ENCODE measurements at regions not wholly inside any gene's neighbourhood (a gene's known extent, or its start where the extent isn't known, plus 50 kb on each side); places are given as distances from the start of the nearest gene placed in this dataset.

DNA sequence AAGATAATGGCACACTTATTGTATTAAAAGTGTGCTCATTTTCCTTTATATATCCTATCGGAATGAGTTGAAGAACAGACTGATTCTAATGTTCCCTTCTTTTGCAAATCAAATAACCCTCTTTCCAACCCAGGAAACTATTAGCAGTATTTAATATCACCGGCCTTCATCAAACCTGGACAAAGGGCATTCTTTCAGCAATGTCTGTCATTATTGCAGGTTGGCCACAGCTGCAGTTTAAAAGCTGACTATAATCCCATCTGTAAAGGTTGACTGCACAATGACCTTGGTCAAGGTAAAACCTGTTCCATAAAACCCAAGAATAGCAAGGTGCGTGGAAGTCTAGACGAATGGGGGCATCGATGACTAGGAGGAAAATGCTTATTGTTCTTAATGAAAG, 472.3 kb upstream of the SOX5 start:
- no peaks in the 10 kb centered on the region for H3K36me3 Mint-ChIP-seq
- H3K27ac Mint-ChIP-seq, result no peak overlapping the region
- peaks cover 0 to 2% (median 0%) of the 10 kb centered on the region in 6 donors for H3K9me3 Mint-ChIP-seq
- no peak overlapping the region for H3K4me3 Mint-ChIP-seq
- peaks cover 0 to 9% of the 10 kb centered on the region in 2 donors for H3K4me1 Mint-ChIP-seq
- DNase-seq, result no peak
- H3K27me3 Mint-ChIP-seq (ENCODE audit: low read depth in 3 of 3), result no peaks in the 10 kb centered on the region

DNA sequence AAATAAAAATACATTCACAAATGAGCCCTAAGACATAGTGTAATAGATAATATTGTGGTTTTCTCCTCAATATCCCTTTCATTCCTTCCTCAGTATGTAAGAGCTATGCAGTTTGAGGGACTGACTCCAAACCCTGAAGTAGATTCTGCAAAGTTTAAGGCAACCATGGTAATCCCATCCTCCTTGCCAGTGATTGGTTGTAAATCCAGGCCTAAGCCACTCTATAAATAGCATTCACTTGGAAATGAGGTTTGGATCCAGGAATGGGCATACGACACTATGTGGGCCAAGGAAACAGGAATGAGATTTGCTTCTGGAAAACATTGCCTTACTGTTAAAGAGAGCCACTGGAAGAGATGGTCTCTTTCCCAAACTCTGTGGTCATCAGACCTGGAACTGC, 468.7 kb upstream of the SOX5 start:
- no peak overlapping the region for H3K27ac Mint-ChIP-seq
- no peaks in the 10 kb centered on the region for H3K27me3 Mint-ChIP-seq (ENCODE audit: low read depth in 3 of 3)
- no peak overlapping the region for H3K4me3 Mint-ChIP-seq
- no peak for DNase-seq
- H3K36me3 Mint-ChIP-seq, result no peaks in the 10 kb centered on the region
- H3K4me1 Mint-ChIP-seq, result peaks cover 0 to 3% of the 10 kb centered on the region in 2 donors
- H3K9me3 Mint-ChIP-seq, result peaks cover 0 to 2% (median 0%) of the 10 kb centered on the region in 6 donors

DNA sequence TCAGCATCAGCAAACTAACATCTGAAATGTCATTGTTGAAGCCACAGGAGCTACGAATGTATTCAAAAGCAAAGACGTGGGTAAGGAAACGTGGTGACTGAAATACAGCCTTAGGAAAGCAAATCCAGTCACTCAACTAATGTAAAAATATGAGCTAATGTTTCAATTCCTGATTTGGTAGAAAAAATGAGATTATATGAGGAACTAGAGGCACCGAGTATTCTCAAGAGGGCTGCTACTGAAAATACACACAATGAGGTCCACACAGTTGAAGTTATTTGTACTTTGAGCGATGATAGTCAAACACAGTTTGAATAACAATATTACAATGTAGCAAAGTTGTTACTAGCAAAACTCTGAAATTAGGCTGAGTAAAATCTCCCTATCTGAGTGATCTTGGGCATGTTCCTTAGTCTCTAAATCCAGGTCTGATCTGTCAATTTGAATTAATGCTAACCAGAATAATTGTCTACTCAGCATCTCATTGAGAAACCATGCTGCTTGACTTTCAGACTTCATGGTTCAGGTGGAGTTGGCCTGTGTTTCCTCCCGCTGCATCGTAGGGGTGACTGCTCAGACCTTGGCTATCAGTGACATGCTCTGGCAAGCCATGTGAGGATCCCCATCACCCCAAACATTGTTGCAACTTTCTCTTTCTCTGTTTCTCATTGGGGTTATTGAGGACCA, 467.1 kb upstream of the SOX5 start:
- H3K36me3 Mint-ChIP-seq, result no peaks in the 10 kb centered on the region
- DNase-seq, result no peak
- H3K27ac Mint-ChIP-seq, result no peak overlapping the region

DNA sequence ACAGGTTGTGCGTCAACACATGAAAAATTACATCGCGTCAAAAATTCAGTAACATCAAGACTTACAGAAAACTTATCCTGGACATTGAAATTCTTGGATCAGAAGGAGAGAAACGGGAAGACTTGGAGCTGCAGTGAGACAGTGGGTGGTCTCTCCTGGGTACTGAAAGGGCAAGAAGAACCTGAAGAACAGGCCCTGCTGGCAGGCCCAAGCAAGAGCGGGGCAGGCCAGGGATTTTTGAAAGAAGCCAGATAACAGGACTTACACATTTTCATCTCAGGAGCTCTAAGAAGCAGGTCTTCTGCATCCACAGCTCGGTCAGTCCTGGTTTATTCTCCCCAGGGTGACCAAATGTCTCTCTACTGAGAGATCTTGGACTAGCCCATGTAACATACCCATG, 466.5 kb upstream of the SOX5 start:
- H3K27me3 Mint-ChIP-seq (ENCODE audit: low read depth in 3 of 3), result peaks cover 0 to 1% (median 0%) of the 10 kb centered on the region in 3 donors
- DNase-seq, result no peak
- no peaks in the 10 kb centered on the region for H3K36me3 Mint-ChIP-seq
- H3K9me3 Mint-ChIP-seq, result no peaks in the 10 kb centered on the region
- H3K4me3 Mint-ChIP-seq, result no peak overlapping the region
- H3K4me1 Mint-ChIP-seq, result peaks cover 0 to 3% of the 10 kb centered on the region in 2 donors
- no peak overlapping the region for H3K27ac Mint-ChIP-seq

More for the DNA sequence above, 467.1 kb upstream of the SOX5 start:
- peaks cover 0 to 2% (median 0%) of the 10 kb centered on the region in 6 donors for H3K9me3 Mint-ChIP-seq
- H3K4me3 Mint-ChIP-seq, result no peak overlapping the region
- H3K4me1 Mint-ChIP-seq, result peaks cover 0 to 3% of the 10 kb centered on the region in 2 donors
- peaks cover 0 to 1% (median 0%) of the 10 kb centered on the region in 3 donors for H3K27me3 Mint-ChIP-seq (ENCODE audit: low read depth in 3 of 3)

DNA sequence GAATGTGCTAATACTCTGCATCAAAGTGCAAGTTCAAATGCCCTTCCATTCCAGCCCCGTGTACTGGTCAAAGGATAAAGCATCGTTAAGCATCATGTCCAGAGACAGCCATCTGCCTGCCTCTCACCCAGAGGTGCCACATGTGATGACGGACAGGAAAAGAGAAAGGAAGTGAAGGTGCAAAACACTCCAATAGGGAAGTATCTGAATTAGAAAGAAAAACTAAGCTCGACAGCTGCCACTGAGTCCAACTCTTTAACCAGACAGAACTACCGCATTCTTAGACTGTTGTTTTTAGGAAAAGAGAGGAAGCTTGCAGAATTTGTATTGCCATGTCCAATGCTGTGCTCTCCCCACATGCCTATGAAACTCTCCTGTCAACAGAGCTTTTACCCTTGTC, 465.0 kb upstream of the SOX5 start:
- Mint-ChIP-seq H3K36me3 (no peaks in the 10 kb centered on the region), H3K27me3 (ENCODE audit: low read depth in 3 of 3) (peaks cover 0 to 1% (median 0%) of the 10 kb centered on the region in 3 donors), H3K4me3 (no peak overlapping the region), H3K27ac (no peak overlapping the region), H3K9me3 (no peaks in the 10 kb centered on the region), H3K4me1 (peaks cover 0 to 3% of the 10 kb centered on the region in 2 donors)
- no peak for DNase-seq

DNA sequence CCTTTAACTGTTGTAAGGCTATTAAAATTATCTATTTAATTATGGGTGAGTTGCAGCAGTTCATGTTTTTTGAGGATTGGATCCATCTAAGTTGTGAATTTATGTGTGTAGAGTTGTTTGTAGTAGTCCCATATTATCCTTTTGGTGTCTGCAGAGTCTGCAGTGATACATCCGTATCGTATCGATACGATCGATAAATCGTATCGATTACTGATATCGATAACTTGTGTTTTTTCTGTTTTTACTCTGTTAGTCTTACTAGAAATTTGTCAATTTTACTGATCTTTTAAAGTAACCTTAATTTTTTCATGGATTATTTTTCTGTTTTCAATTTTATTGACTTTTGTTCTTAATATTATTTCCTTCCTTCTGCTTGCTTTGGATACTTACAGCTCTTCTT, 462.5 kb upstream of the SOX5 start:
- no peaks in the 10 kb centered on the region for H3K9me3 Mint-ChIP-seq
- no peak for DNase-seq
- H3K4me1 Mint-ChIP-seq, result peaks cover 19 to 21% of the 10 kb centered on the region in 2 donors
- no peak overlapping the region for H3K27ac Mint-ChIP-seq
- no peaks in the 10 kb centered on the region for H3K36me3 Mint-ChIP-seq
- H3K27me3 Mint-ChIP-seq (ENCODE audit: low read depth in 3 of 3), result peaks cover 0 to 1% (median 0%) of the 10 kb centered on the region in 3 donors
- H3K4me3 Mint-ChIP-seq, result no peak overlapping the region

DNA sequence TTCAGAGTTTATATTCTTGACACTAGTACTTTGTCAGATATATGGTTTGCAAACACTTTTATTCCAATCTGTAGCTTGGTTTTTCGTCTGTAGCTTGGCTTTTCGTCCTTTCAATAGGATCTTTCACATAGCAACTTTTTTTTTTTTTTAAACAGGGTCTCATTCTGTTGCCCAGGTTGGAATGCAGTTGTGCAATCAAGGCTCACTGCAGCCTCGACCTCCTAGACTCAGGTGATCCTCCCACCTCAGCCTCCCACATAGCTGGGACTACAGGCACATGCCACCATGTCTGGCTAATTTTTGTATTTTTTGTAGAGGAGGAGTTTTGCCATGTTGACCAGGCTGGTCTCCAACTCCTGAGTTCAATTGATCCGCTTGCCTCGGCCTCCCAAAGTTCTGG, 460.4 kb upstream of the SOX5 start:
- no peaks in the 10 kb centered on the region for H3K9me3 Mint-ChIP-seq
- peaks cover 23 to 37% of the 10 kb centered on the region in 2 donors for H3K4me1 Mint-ChIP-seq
- H3K27me3 Mint-ChIP-seq (ENCODE audit: low read depth in 3 of 3), result peaks cover 0 to 1% (median 0%) of the 10 kb centered on the region in 3 donors
- H3K36me3 Mint-ChIP-seq, result no peaks in the 10 kb centered on the region
- H3K4me3 Mint-ChIP-seq, result no peak overlapping the region
- no peak overlapping the region for H3K27ac Mint-ChIP-seq
- DNase-seq, result no peak

DNA sequence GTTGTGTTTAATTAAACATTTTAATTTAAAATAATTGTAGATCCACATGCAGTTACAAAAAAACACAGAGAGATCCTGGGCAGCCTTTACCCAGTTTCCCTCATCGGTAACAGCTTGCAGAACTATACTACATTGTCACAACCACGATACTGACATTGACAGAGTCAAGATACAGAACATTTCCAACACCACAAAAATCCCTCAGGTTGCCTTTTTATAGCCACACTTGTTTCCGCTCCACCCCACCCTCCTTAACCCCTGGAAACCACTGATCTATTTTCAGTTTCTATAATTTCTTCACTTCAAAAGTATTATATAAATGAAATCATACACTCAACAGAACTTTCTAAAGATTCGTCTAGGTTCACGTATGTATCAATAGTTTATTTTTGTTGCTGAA, 458.8 kb upstream of the SOX5 start:
- Mint-ChIP-seq H3K4me1 (peaks cover 29 to 53% of the 10 kb centered on the region in 2 donors), H3K27ac (no peak overlapping the region), H3K9me3 (no peaks in the 10 kb centered on the region)

DNA sequence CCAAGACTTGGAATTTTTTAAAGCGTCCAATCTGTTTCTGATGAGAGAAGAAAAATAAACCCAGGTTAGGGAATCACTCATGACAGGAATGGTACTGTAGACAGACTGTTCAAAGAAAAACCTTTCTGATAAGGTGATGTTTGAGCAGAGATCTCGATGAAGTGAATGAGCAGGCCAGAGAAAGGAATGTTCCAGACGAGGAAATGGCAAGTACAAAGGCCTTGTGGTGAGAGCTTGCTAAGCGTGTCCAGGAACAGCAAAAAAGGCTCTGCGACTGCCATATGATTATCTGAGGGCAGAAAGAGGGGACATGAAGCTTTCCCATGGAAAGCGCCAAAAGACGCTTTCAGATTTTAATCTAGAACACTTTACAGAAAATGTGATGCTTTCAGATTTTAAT, 458.4 kb upstream of the SOX5 start:
- H3K4me3 Mint-ChIP-seq, result peak overlapping the region in 4 of 5 donors; percentile 11 to 58 (median 36)
- H3K27ac Mint-ChIP-seq, result peak overlapping the region in 2 of 6 donors; percentile 7 to 13
- no peak for DNase-seq
- H3K4me1 Mint-ChIP-seq, result peaks cover 29 to 56% of the 10 kb centered on the region in 2 donors
- H3K27me3 Mint-ChIP-seq (ENCODE audit: low read depth in 3 of 3), result peaks cover 0 to 2% (median 0%) of the 10 kb centered on the region in 3 donors
- no peaks in the 10 kb centered on the region for H3K36me3 Mint-ChIP-seq
- H3K9me3 Mint-ChIP-seq, result no peaks in the 10 kb centered on the region

More for the DNA sequence above, 458.8 kb upstream of the SOX5 start:
- DNase-seq, result peak; percentile 3 to 23 (median 6)
- peaks cover 0 to 1% (median 0%) of the 10 kb centered on the region in 3 donors for H3K27me3 Mint-ChIP-seq (ENCODE audit: low read depth in 3 of 3)
- H3K4me3 Mint-ChIP-seq, result peak overlapping the region in 3 of 5 donors; percentile 11 to 57 (median 48)
- no peaks in the 10 kb centered on the region for H3K36me3 Mint-ChIP-seq

DNA sequence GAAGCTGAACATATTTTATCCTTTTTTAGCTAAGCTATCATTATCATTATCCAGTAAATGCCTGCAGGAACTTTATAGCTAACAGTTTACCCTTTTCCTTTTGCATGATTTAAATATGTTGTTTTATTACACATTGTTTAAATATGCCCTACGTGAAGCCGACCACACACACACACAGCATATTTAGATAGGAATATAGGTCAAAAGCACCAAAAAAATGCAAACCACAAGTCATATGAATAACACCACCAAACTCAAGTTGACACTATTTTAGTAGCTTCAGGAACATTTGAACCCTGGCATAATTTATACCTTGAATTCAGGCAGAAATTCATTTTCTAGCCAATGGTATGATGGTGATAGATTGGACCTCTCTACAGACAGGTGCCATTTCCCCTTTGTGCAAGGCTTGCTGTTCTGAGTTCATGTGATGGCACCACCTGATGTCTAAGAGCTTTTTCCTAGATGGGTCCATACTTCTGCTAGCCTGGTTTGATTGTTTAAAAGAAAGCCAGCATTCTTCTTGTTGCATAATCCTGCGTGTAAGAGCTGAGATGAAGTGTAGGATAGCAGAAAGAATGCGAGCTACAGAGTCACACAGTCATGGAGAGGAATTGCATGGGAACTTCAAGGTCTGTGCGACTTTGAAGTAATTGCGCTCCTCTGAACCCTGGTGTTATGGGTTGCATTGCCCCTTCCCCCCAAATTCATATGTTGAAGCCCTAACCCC, 454.8 kb upstream of the SOX5 start:
- H3K27ac Mint-ChIP-seq, result no peak overlapping the region

DNA sequence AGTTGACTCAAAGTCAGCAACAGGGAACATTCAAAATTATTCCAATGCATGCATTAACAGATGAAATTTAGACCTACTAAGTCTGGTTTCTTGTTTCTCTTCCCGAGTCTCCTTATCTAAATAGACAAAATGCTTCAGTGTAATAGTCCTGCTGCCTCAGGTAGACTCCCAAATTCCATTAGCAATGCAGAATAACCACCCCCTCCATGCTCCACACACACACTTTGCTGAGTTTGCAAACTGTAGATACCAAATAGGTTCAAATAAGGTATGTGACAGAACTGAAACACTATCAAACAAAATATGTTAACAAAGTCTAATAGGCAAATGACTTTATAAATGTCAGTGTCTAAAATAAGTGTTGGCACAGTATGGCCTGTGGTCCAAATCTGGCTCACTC, 451.1 kb upstream of the SOX5 start:
- Mint-ChIP-seq H3K4me3 (no peak overlapping the region), H3K27me3 (ENCODE audit: low read depth in 3 of 3) (peaks cover 0 to 2% (median 2%) of the 10 kb centered on the region in 3 donors), H3K36me3 (no peaks in the 10 kb centered on the region), H3K27ac (no peak overlapping the region), H3K4me1 (peaks cover 11 to 31% of the 10 kb centered on the region in 2 donors), H3K9me3 (no peaks in the 10 kb centered on the region)
- DNase-seq, result no peak

More for the DNA sequence above, 454.8 kb upstream of the SOX5 start:
- Mint-ChIP-seq H3K27me3 (ENCODE audit: low read depth in 3 of 3) (peaks cover 0 to 2% (median 2%) of the 10 kb centered on the region in 3 donors), H3K4me3 (peak overlapping the region in 1 of 5 donors; percentile 19), H3K9me3 (no peaks in the 10 kb centered on the region), H3K36me3 (no peaks in the 10 kb centered on the region), H3K4me1 (peaks cover 29 to 56% of the 10 kb centered on the region in 2 donors)
- DNase-seq, result no peak

DNA sequence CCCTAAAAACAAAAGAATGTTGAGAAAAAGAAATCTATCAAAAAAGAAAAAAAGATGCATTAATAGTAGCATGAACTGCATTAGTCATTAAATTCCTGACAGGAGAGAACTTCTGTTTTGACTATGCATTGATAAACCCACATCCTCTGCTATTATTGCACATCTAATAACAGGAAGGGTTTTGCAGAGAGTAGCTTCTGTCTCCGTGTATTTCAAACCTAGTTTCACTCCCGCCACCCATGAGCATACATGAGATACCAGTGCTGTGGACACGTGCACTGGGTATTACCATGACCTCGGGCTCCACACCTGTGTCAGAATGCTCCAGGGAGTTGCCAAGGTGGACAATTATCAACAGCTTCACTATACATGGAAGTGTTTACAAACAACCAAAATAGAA, 449.1 kb upstream of the SOX5 start:
- H3K27ac Mint-ChIP-seq, result no peak overlapping the region
- H3K27me3 Mint-ChIP-seq (ENCODE audit: low read depth in 3 of 3), result peaks cover 0 to 5% (median 5%) of the 10 kb centered on the region in 3 donors
- H3K9me3 Mint-ChIP-seq, result no peaks in the 10 kb centered on the region
- H3K36me3 Mint-ChIP-seq, result no peaks in the 10 kb centered on the region
- peaks cover 0 to 15% of the 10 kb centered on the region in 2 donors for H3K4me1 Mint-ChIP-seq
- peak in 1 of 3 donors; percentile 4 for DNase-seq
- H3K4me3 Mint-ChIP-seq, result peak overlapping the region in 2 of 5 donors; percentile 36 to 69

DNA sequence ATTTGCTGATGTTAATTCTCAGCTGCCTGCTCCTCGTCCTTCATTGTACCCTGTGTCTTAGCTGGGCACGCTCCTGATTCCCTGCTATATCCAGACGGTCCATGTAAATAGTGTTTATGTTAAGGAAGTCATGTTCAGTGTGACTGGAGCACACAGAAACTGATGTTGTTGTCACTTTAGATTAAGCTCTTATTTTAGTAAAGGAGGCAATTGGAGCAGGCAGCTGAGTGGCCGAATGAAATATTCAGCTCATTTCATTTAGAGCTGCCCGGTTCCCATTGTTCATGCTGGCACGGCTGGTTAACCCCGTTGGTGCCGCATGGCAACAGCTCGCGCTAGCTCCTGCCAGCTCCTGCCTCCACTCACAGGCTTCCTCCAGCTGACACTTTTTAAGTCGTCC, 446.8 kb upstream of the SOX5 start:
- Mint-ChIP-seq H3K4me1 (peaks cover 0 to 9% of the 10 kb centered on the region in 2 donors), H3K27me3 (ENCODE audit: low read depth in 3 of 3) (peaks cover 0 to 4% (median 2%) of the 10 kb centered on the region in 3 donors), H3K4me3 (no peak overlapping the region), H3K27ac (no peak overlapping the region), H3K9me3 (peaks cover 0 to 3% (median 0%) of the 10 kb centered on the region in 6 donors), H3K36me3 (no peaks in the 10 kb centered on the region)
- DNase-seq, result no peak

DNA sequence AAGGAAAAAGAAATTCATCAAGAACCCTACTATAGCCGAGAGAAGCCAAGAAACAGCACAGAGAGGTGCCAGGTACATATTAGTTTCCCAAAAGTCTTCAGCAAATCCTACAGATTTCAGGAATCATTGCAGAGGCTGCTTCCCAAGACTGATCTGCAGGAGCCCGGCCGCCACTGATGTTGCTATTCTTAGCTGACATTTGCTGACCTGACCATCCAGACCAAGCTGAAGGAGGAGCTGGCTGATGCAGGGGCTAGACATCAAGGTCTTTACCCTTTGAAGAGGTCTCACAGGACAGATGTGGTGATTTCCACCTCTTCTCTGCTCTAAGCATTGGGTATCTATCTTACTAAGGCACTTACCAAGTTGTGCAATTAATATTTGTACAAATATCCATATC, 444.8 kb upstream of the SOX5 start:
- Mint-ChIP-seq H3K4me3 (no peak overlapping the region), H3K36me3 (no peaks in the 10 kb centered on the region), H3K27me3 (ENCODE audit: low read depth in 3 of 3) (peaks cover 0 to 4% (median 2%) of the 10 kb centered on the region in 3 donors), H3K4me1 (peaks cover 0 to 9% of the 10 kb centered on the region in 2 donors), H3K27ac (no peak overlapping the region), H3K9me3 (peaks cover 0 to 6% (median 1%) of the 10 kb centered on the region in 6 donors)
- DNase-seq, result no peak

Data from immature natural killer cell (primary cell).